Adrenal gland (tissue), 9 donors: ENCODE measurements at regions not wholly inside any gene's neighbourhood (a gene's known extent, or its start where the extent isn't known, plus 50 kb on each side); places are given as distances from the start of the nearest gene placed in this dataset.

Experiments
- DNase-seq, 7 donors: peaks; one replicate each; pipeline ENCODE4 v3.0.0-alpha.2; 2019 to 2020
- H3K27ac ChIP-seq, 5 donors: fragments of 200-600 bp; sonication (generic) in 4 of 5; 1 replicate in 3 of 5; 2 replicates in 2 of 5; pipeline versions ENCODE4 v1.5.1 to v1.8.0; 2016 to 2020; ENCODE audit warnings: mild to moderate bottlenecking in 1 of 5
- H3K27me3 ChIP-seq: fragments of 200-600 bp; 2 replicates; pipeline ENCODE4 v1.8.0; 2021
- H3K36me3 ChIP-seq, 2 donors: fragments of 200-600 bp; replicated peaks in 1 of 2; 1 replicate in 1 of 2; 2 replicates in 1 of 2; pipeline versions ENCODE4 v1.5.1 to v1.8.0; 2018 to 2022
- H3K4me1 ChIP-seq, 2 donors: fragments of 200-600 bp; replicated peaks in 1 of 2; 1 replicate in 1 of 2; 2 replicates in 1 of 2; pipeline versions ENCODE4 v1.5.1 to v1.8.0; 2018 to 2021
- H3K4me3 ChIP-seq, 4 donors: fragments of 200-600 bp; sonication (generic) in 3 of 4; one replicate each; pipeline ENCODE4 v1.5.1; 2016 to 2018
- H3K9me3 ChIP-seq, 3 donors: fragments of 200-600 bp; sonication (generic) in 1 of 3; replicated peaks in 1 of 3; 1 replicate in 2 of 3; 2 replicates in 1 of 3; pipeline versions ENCODE4 v1.5.1 to v1.8.0; 2016 to 2021
- POLR2A ChIP-seq, 2 donors: fragments of 450-650 bp; IDR thresholded peaks; one replicate each; pipeline ENCODE4 v1.6.1; 2017; ENCODE audit warnings: antibody characterized with exemption in 2 of 2, mild to moderate bottlenecking in 2 of 2, moderate library complexity in 1 of 2
- WGBS, 4 donors: extraction: QIAGEN DNeasy Blood & Tissue Kit in 2 of 4; methylation state at CpG; one replicate each; pipeline versions ENCODE4 v1.1.5 to v1.1.7; 2013 to 2017; 5-methylcytosine and 5-hydroxymethylcytosine counted together
- intact Hi-C, 2 donors: fragments of 100-400 bp; cut with DNase I; formaldehyde crosslinking; loops; one replicate each; pipeline versions ENCODE4 v1.14.1 to v1.15.0; 2022 to 2023
- TF ChIP-seq, protein P1 (sequence below), 6 experiments: fragments of 450-650 bp in 4 of 6; fragments of 200-600 bp in 2 of 6; sonication (generic) in 1 of 6; IDR thresholded peaks; 1 replicate in 5 of 6; 2 replicates in 1 of 6; pipeline versions ENCODE4 v1.5.1 to v1.8.0; 2016 to 2021; ENCODE audit warnings: antibody characterized with exemption in 6 of 6, mild to moderate bottlenecking in 2 of 6, moderate library complexity in 1 of 6
- donor health status: healthy with polysubstance abuse.
- donor health status: Bipolar disorder and iron deficiency.
- donor health status: DM: yes; HTN: yes; CAD: no.
- donor health status: DM: no; HTN: no; CAD: no.
- donor health status: DM: no; HTN: no; CAD: no.

GRCh38 chr4:156493858-156494257 lies 477.7 kb downstream of the PDGFC start:
- H3K9me3 ChIP-seq = no peaks in the 10 kb centered on the region
- H3K4me1 ChIP-seq = no peaks in the 10 kb centered on the region
- no peak for TF ChIP-seq POLR2A (IDR thresholded peaks at IDR 0.05)
- no peaks in the 10 kb centered on the region for H3K27me3 ChIP-seq
- no peak overlapping the region for H3K27ac ChIP-seq
- 51 to 64% (median 55%) methylated on average over 3 of the region's 3 CpGs for WGBS, 4 donors
- H3K4me3 ChIP-seq = no peak overlapping the region
- H3K36me3 ChIP-seq = no peaks in the 10 kb centered on the region
- intact Hi-C loops = no loop called here
- DNase-seq = no peak

DNA sequence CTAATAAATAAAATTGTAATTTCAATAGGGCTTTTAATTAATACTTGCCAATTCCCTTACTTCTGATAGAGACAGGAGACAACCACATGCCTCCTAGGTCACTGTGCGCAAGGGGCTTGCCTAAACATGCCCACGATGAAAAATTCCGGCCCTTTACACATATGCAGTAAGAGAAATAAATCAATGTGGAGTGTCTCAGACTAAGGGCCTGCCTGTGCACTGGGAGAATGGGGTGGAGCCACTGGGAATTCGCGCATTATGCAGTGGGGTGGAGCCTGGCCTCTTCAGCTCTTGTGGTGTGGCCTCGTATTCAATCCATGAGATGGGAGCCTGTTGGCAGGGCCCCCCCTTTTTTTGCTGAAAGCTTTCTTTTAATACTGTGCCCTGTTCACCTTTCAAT lies 484.5 kb downstream of the PDGFC start:
- intact Hi-C loops = no loop called here
- H3K4me3 ChIP-seq = no peak overlapping the region
- TF ChIP-seq, protein P1, sequence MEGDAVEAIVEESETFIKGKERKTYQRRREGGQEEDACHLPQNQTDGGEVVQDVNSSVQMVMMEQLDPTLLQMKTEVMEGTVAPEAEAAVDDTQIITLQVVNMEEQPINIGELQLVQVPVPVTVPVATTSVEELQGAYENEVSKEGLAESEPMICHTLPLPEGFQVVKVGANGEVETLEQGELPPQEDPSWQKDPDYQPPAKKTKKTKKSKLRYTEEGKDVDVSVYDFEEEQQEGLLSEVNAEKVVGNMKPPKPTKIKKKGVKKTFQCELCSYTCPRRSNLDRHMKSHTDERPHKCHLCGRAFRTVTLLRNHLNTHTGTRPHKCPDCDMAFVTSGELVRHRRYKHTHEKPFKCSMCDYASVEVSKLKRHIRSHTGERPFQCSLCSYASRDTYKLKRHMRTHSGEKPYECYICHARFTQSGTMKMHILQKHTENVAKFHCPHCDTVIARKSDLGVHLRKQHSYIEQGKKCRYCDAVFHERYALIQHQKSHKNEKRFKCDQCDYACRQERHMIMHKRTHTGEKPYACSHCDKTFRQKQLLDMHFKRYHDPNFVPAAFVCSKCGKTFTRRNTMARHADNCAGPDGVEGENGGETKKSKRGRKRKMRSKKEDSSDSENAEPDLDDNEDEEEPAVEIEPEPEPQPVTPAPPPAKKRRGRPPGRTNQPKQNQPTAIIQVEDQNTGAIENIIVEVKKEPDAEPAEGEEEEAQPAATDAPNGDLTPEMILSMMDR (IDR thresholded peaks at IDR 0.05) = no peak
- TF ChIP-seq POLR2A (IDR thresholded peaks at IDR 0.05) = no peak
- no peaks in the 10 kb centered on the region for H3K9me3 ChIP-seq
- H3K4me1 ChIP-seq = no peaks in the 10 kb centered on the region
- WGBS, 4 donors = 89 to 93% (median 91%) methylated on average over 6 of the region's 6 CpGs
- H3K36me3 ChIP-seq = no peaks in the 10 kb centered on the region
- no peak overlapping the region for H3K27ac ChIP-seq
- DNase-seq = no peak
- no peaks in the 10 kb centered on the region for H3K27me3 ChIP-seq

DNA sequence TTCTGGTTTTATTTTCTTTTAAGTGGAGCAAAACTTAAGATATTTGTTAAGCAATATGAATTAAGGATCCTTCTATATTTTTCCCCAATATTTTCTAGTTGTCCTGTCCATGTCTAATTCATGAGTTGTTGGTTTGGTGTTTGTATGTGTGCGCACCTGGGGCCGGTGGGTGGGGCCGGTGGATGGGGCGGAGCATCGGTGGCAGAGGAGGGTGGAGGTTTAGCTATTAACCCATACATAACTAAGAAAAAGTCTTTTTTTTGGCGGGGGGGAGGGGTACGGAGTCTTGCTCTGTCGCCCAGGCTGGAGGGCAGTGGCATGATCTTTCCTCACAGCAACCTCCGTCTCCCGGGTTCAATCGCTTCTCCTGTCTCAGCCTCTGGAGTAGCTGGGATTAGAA lies 489.8 kb downstream of the PDGFC start:
- Histone ChIP-seq H3K36me3 (no peaks in the 10 kb centered on the region), H3K4me1 (no peaks in the 10 kb centered on the region), H3K27ac (no peak overlapping the region), H3K4me3 (no peak overlapping the region), H3K9me3 (no peaks in the 10 kb centered on the region), H3K27me3 (no peaks in the 10 kb centered on the region)
- no peak for DNase-seq
- intact Hi-C loops = no loop called here
- WGBS, 4 donors = 86 to 92% (median 91%) methylated on average over 10 to 11 of the region's 11 CpGs
- TF ChIP-seq POLR2A (IDR thresholded peaks at IDR 0.05) = no peak
- TF ChIP-seq, protein P1 (IDR thresholded peaks at IDR 0.05) = no peak

GRCh38 chr4:156477636-156478035 lies 494.0 kb downstream of the PDGFC start:
- Histone ChIP-seq H3K27me3 (no peaks in the 10 kb centered on the region), H3K9me3 (no peaks in the 10 kb centered on the region), H3K4me3 (no peak overlapping the region), H3K36me3 (no peaks in the 10 kb centered on the region), H3K27ac (no peak overlapping the region), H3K4me1 (no peaks in the 10 kb centered on the region)
- intact Hi-C loops = loop anchor here in 1 of 2 donors (5.0 kb wide), 1 partner anchor 575 kb away; no protein-coding TSS in a partner anchor
- no peak for DNase-seq
- no peak for TF ChIP-seq POLR2A (IDR thresholded peaks at IDR 0.05)
- TF ChIP-seq, protein P1 (IDR thresholded peaks at IDR 0.05) = no peak
- 57 to 69% (median 60%) methylated on average over 2 of the region's 2 CpGs for WGBS, 4 donors

GRCh38 chr4:156476359-156476758 lies 495.2 kb downstream of the PDGFC start:
- DNase-seq = no peak
- Histone ChIP-seq H3K27me3 (no peaks in the 10 kb centered on the region), H3K27ac (no peak overlapping the region), H3K4me3 (no peak overlapping the region), H3K4me1 (no peaks in the 10 kb centered on the region), H3K9me3 (no peaks in the 10 kb centered on the region), H3K36me3 (no peaks in the 10 kb centered on the region)
- WGBS, 4 donors = 72 to 88% (median 77%) methylated on average over 2 of the region's 2 CpGs
- intact Hi-C loops = loop anchor here in 1 of 2 donors (5.0 kb wide), 1 partner anchor 576 kb away; no protein-coding TSS in a partner anchor
- TF ChIP-seq POLR2A (IDR thresholded peaks at IDR 0.05) = no peak
- TF ChIP-seq, protein P1 (IDR thresholded peaks at IDR 0.05) = no peak
